Osteoblast (primary cell): ENCODE measurements at regions not wholly inside any gene's neighbourhood (a gene's known extent, or its start where the extent isn't known, plus 50 kb on each side); places are given as distances from the start of the nearest gene placed in this dataset.

Experiments used
- DNase-seq: peaks from one replicate; pipeline ENCODE4 v3.0.0; 2011; ENCODE audit warnings: low spot score, mixed read lengths; ENCODE audit not compliant: insufficient read length; ENCODE audit errors: missing footprints
- H2AFZ ChIP-seq: 2 replicates; pipeline ENCODE4 v1.6.0; 2011; ENCODE audit warnings: mild to moderate bottlenecking, low read length
- H3K27ac ChIP-seq: 2 replicates; pipeline ENCODE4 v1.5.1; 2011; ENCODE audit warnings: mild to moderate bottlenecking, low read depth, low read length, moderate library complexity
- H3K27me3 ChIP-seq: 2 replicates; pipeline ENCODE4 v1.6.0; 2012; ENCODE audit warnings: mild to moderate bottlenecking, control low read depth, inconsistent platforms, low read length, moderate library complexity; ENCODE audit not compliant: insufficient read depth
- H3K36me3 ChIP-seq: 2 replicates; pipeline ENCODE4 v1.5.1; 2011; ENCODE audit warnings: mild to moderate bottlenecking, low read length, control low read depth, moderate library complexity; ENCODE audit not compliant: insufficient read depth
- H3K4me1 ChIP-seq: 2 replicates; pipeline ENCODE4 v1.5.1; 2011; ENCODE audit warnings: mild to moderate bottlenecking, low read length, control low read depth, moderate library complexity; ENCODE audit not compliant: insufficient read depth
- H3K4me2 ChIP-seq: 2 replicates; pipeline ENCODE4 v1.6.0; 2011; ENCODE audit warnings: mild to moderate bottlenecking, low read length; ENCODE audit not compliant: insufficient read depth
- H3K4me3 ChIP-seq: fragments of 200-600 bp; sonication (generic); 3 replicates; pipeline ENCODE4 v1.5.1; 2012; ENCODE audit warnings: mild to moderate bottlenecking, low read length, inconsistent platforms; ENCODE audit not compliant: insufficient read depth
- H3K79me2 ChIP-seq: 2 replicates; pipeline ENCODE4 v1.6.0; 2012; ENCODE audit warnings: mild to moderate bottlenecking, low read length, control low read depth, inconsistent platforms; ENCODE audit not compliant: insufficient read depth
- H3K9me3 ChIP-seq: 2 replicates; pipeline ENCODE4 v1.5.1; 2011; ENCODE audit warnings: low read depth, low read length, control low read depth
- H4K20me1 ChIP-seq: 2 replicates; pipeline ENCODE4 v1.6.0; 2012; ENCODE audit warnings: mild to moderate bottlenecking, low read length, control low read depth; ENCODE audit not compliant: insufficient read depth
- TF ChIP-seq, protein P1 (sequence below): IDR thresholded peaks from 2 replicates; pipeline ENCODE4 v1.5.1; 2011; ENCODE audit warnings: mild to moderate bottlenecking, low read depth, low read length, moderate library complexity; ENCODE audit errors: extremely low read depth

DNA sequence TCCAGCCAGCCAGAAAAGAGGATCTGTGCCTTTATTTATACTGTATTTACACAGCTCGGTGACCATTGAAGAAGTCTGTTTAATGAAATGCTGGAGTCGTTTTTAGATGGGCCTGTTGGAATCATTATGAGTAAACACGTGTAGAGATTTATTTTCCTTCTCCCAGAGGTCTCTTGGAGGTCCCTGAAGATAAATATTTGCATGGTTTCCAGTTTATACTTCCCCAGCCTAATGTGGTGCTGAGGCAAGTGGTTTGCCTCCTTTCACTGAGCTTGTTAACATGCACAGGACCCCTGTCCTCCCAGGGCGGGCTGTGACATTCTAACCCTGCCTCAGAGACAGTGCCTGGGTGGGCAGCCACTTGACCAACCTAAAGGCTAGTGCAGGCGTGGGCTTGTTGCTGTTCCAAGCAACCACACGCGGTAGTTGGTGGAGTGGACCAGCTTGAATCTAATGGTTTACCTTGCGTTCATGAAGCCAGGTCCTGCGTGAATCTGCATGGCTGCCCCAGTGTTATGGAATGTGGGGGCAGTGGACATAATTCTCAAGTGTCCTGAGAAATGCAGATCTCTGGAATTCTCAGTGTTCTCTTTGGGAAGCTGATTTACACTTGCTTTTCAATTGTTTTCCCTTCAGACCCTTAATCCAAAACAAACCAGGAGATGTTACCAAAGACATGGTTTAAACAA is 130.2 kb upstream of the DLX2 start:
- Histone ChIP-seq H3K79me2 (no peaks in the 10 kb centered on the region), H3K4me2 (no peak overlapping the region), H3K9me3 (no peaks in the 10 kb centered on the region), H4K20me1 (no peaks in the 10 kb centered on the region), H3K27me3 (peaks cover 39% of the 10 kb centered on the region), H3K27ac (no peak overlapping the region), H3K4me3 (no peak overlapping the region), H3K36me3 (no peaks in the 10 kb centered on the region), H2AFZ (no peak overlapping the region), H3K4me1 (peaks cover 17% of the 10 kb centered on the region)
- no peak for DNase-seq
- TF ChIP-seq, protein P1, sequence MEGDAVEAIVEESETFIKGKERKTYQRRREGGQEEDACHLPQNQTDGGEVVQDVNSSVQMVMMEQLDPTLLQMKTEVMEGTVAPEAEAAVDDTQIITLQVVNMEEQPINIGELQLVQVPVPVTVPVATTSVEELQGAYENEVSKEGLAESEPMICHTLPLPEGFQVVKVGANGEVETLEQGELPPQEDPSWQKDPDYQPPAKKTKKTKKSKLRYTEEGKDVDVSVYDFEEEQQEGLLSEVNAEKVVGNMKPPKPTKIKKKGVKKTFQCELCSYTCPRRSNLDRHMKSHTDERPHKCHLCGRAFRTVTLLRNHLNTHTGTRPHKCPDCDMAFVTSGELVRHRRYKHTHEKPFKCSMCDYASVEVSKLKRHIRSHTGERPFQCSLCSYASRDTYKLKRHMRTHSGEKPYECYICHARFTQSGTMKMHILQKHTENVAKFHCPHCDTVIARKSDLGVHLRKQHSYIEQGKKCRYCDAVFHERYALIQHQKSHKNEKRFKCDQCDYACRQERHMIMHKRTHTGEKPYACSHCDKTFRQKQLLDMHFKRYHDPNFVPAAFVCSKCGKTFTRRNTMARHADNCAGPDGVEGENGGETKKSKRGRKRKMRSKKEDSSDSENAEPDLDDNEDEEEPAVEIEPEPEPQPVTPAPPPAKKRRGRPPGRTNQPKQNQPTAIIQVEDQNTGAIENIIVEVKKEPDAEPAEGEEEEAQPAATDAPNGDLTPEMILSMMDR, result no peak

DNA sequence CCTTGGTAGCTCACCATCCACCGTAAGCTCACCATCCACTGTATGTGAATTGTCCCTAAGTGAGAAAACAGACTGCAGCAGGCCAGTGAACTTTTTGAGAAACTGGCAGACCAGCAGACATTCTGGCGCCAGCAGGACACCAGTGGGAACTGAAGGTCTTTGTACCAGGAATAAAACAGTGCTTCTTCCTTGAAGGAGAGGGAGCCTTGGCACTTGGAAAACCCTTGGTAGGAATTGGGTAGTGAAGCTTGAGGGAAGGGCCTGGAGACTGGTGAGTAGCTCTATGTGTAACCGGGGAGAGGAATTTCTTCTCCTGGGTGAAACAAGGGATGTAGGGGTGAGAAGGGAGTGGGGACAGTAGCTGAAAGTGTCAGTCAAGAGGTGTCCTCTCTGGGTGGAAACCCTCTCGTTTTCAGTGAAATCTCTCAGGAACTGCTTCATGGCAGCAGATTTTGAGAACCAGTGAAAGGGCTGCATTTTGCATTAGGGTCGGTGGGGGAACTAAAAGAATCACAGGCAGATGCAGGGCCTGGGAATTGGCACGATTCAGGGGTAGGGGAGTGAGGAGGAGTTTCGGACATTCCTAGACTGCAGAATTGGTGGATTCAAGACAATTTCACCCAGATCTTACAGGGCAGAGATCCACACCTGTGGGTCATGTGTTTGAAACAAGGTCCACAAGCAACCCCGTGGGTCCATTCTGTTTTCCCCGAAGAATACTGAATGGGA is 131.5 kb upstream of the DLX2 start:
- Histone ChIP-seq H2AFZ (no peak overlapping the region), H4K20me1 (no peaks in the 10 kb centered on the region), H3K36me3 (no peaks in the 10 kb centered on the region), H3K4me3 (peak overlapping the region; percentile 68), H3K4me1 (peaks cover 17% of the 10 kb centered on the region), H3K27me3 (peaks cover 35% of the 10 kb centered on the region), H3K79me2 (no peaks in the 10 kb centered on the region), H3K9me3 (no peaks in the 10 kb centered on the region), H3K27ac (no peak overlapping the region), H3K4me2 (peak overlapping the region; percentile 90)
- TF ChIP-seq, protein P1, result no peak
- DNase-seq, result no peak

DNA sequence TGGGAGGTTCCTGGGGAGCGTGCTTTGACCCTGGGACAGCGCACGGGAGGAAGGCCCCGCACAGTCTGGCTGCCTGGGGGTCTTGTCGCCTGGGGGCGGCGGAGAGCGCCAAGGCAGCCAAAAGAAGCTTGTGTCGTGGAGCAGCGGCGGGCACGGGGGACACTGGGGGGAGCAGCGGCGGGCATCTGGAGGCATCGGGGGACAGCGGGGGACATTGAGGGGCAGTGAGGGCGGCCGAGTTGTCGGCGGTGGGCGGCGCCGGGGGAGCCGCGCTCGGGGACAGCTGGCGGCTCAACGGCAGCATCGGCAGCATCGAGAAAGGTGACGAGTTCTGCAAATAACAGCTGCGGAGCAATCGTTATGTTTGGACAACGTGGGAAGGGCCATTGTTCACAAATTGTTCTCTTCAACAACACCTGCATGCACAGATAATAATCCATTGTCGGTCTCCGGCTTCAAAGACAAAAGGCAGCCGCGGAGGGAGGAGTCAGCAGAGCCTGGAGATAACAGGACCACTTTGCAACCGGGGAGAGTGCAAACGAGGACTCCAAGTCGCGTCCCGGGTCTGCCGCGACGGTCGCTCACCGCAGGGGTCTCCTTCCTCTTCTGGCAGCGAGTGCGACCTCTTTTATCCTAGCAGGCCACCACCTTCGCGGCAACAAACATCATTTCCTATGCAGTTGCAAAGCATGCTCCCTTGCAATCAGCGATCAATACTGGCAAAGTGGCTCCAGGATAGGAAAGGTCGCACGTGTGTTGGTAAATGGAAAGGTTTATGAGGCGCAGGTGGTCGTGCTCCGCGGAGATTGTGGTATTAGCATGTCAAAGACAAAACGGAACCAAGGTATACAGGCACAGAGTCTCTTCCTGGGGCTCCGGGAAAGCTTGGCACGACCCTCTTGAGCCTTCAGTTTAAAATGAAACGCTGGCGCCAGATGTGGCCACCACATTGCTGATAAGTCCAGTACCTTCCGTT is 132.3 kb upstream of the DLX2 start:
- Histone ChIP-seq H3K4me3 (peak overlapping the region; percentile 68), H3K27me3 (peaks cover 35% of the 10 kb centered on the region), H3K27ac (no peak overlapping the region), H3K9me3 (no peaks in the 10 kb centered on the region), H3K79me2 (no peaks in the 10 kb centered on the region), H3K4me1 (peaks cover 17% of the 10 kb centered on the region), H4K20me1 (no peaks in the 10 kb centered on the region), H3K4me2 (peak overlapping the region; percentile 90), H2AFZ (peak overlapping the region; percentile 75), H3K36me3 (no peaks in the 10 kb centered on the region)
- TF ChIP-seq, protein P1, result no peak
- DNase-seq, result peak; percentile 79
